ENCODE measurements at regions not wholly inside any gene's neighbourhood (a gene's known extent, or its start where the extent isn't known, plus 50 kb on each side); places are given as distances from the start of the nearest gene placed in this dataset.

DNA sequence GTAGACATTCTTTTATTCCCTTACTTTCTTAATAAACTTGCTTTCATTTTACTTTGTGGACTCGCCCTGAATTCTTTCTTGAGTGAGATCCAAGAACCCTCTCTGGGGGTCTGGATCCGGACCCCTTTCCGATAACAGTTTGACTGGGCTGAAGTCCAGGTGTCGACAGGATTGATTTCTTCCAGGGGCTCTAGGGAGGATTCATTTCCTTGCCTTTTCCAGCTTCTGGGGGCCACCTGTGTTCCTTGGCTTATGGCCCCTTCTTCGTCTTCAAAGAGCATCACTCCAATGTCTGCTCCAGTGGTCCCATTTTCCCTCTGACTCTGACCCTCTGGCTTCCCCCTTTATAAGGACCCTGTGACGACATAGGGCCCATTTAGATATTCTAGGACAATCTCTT is 67.5 kb downstream of the COPS8 start:
- ChIA-PET CTCF (no interaction called here), POLR2A (ENCODE audit: unreplicated experiment) (no interaction called here)
- H3K9me2 ChIP-seq (ENCODE audit: insufficient read depth): no peaks in the 10 kb centered on the region
- intact Hi-C loops (cut with micrococcal nuclease; ENCODE audit: unreplicated experiment): loop anchor here (5.0 to 10.0 kb wide), 3 partner anchors 259 to 622 kb away; partner anchors contain the start of gene COL6A3
- DNase-seq: no peak
- BruUV-seq (replicated peaks): no TSS peak
- TF ChIP-seq EZH2 (IDR thresholded peaks at IDR 0.05; ENCODE audit: low read depth): no peak
- TF ChIP-seq, protein P1, sequence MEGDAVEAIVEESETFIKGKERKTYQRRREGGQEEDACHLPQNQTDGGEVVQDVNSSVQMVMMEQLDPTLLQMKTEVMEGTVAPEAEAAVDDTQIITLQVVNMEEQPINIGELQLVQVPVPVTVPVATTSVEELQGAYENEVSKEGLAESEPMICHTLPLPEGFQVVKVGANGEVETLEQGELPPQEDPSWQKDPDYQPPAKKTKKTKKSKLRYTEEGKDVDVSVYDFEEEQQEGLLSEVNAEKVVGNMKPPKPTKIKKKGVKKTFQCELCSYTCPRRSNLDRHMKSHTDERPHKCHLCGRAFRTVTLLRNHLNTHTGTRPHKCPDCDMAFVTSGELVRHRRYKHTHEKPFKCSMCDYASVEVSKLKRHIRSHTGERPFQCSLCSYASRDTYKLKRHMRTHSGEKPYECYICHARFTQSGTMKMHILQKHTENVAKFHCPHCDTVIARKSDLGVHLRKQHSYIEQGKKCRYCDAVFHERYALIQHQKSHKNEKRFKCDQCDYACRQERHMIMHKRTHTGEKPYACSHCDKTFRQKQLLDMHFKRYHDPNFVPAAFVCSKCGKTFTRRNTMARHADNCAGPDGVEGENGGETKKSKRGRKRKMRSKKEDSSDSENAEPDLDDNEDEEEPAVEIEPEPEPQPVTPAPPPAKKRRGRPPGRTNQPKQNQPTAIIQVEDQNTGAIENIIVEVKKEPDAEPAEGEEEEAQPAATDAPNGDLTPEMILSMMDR (conservative IDR thresholded peaks at IDR 0.05): no peak
- H3K36me3 ChIP-seq (ENCODE audit: low read depth): no peaks in the 10 kb centered on the region
- H3K4me3 ChIP-seq: no peak overlapping the region
- H3F3A ChIP-seq (ENCODE audit: insufficient read depth, low read depth): no peaks in the 10 kb centered on the region
- peaks cover 5% of the 10 kb centered on the region; the same call in 1 of the 2 replicates for H3K9me3 ChIP-seq (ENCODE audit: insufficient read depth, low read depth)
- H3K79me2 ChIP-seq (ENCODE audit: low read depth): no peaks in the 10 kb centered on the region
- H2AFZ ChIP-seq: no peak overlapping the region
- no peak overlapping the region for H3K27ac ChIP-seq
- no peak overlapping the region for H3K4me2 ChIP-seq
- no peaks in the 10 kb centered on the region for H3K4me1 ChIP-seq (replicated peaks; ENCODE audit: insufficient read depth)
- H3K27me3 ChIP-seq (ENCODE audit: insufficient read depth, low read depth): no peaks in the 10 kb centered on the region
- H4K20me1 ChIP-seq (ENCODE audit: insufficient read depth): no peaks in the 10 kb centered on the region

DNA sequence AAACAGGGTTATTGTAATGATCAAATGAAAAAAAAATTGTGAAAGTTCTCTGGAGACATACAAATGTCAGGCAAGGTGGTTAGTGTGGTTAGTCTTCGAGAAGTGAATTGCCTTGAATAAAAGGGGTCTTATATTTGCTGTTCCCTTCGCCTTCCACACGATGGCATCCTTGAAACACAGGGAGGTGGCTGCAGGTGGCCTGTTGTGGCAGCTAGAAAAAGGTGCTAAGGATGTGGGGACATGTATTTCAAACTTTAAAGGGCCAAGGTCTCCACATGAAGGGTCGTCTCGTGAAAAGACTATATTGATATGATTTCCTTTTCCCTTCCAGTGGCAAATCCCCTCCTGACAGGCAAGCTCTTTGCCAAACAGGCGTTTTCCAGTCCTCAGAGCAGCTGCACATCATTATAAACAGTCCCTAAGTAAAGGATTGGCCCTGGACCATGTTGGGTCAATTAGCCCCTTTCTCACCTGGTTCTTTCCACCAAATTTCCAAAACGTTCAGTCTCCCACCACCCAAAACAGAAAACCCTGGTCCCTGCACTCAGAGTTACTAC is 68.5 kb downstream of the COPS8 start:
- no peaks in the 10 kb centered on the region for H3K36me3 ChIP-seq (ENCODE audit: low read depth)
- DNase-seq: peak; percentile 52 to 69
- no peak overlapping the region for H3K4me2 ChIP-seq
- H3K4me1 ChIP-seq (replicated peaks; ENCODE audit: insufficient read depth): no peaks in the 10 kb centered on the region
- no peaks in the 10 kb centered on the region for H3K79me2 ChIP-seq (ENCODE audit: low read depth)
- intact Hi-C loops (cut with micrococcal nuclease; ENCODE audit: unreplicated experiment): loop anchor here (1.0 to 10.0 kb wide), 5 partner anchors 258 to 621 kb away; partner anchors contain the start of gene COL6A3
- H3K27me3 ChIP-seq (ENCODE audit: insufficient read depth, low read depth): no peaks in the 10 kb centered on the region
- H2AFZ ChIP-seq: no peak overlapping the region
- no TSS peak for BruUV-seq (replicated peaks)
- ChIA-PET CTCF (interaction anchor here (0.7 to 2.0 kb wide), 3 partner anchors 12 to 418 kb away, joined by 3 to 7 read pairs (median 6); no protein-coding TSS in a partner anchor), POLR2A (ENCODE audit: unreplicated experiment) (interaction anchor here (0.5 kb wide), 1 partner anchor 362 kb away, joined by 3 read pairs; no protein-coding TSS in a partner anchor)
- no peak overlapping the region for H3K4me3 ChIP-seq
- no peak overlapping the region for H3K27ac ChIP-seq
- no peak for TF ChIP-seq EZH2 (IDR thresholded peaks at IDR 0.05; ENCODE audit: low read depth)
- TF ChIP-seq, protein P1 (conservative IDR thresholded peaks at IDR 0.05): peak; percentile 90
- no peaks in the 10 kb centered on the region for H4K20me1 ChIP-seq (ENCODE audit: insufficient read depth)
- no peaks in the 10 kb centered on the region for H3K9me3 ChIP-seq (ENCODE audit: insufficient read depth, low read depth)
- H3K9me2 ChIP-seq (ENCODE audit: insufficient read depth): no peaks in the 10 kb centered on the region
- H3F3A ChIP-seq (ENCODE audit: insufficient read depth, low read depth): no peaks in the 10 kb centered on the region

DNA sequence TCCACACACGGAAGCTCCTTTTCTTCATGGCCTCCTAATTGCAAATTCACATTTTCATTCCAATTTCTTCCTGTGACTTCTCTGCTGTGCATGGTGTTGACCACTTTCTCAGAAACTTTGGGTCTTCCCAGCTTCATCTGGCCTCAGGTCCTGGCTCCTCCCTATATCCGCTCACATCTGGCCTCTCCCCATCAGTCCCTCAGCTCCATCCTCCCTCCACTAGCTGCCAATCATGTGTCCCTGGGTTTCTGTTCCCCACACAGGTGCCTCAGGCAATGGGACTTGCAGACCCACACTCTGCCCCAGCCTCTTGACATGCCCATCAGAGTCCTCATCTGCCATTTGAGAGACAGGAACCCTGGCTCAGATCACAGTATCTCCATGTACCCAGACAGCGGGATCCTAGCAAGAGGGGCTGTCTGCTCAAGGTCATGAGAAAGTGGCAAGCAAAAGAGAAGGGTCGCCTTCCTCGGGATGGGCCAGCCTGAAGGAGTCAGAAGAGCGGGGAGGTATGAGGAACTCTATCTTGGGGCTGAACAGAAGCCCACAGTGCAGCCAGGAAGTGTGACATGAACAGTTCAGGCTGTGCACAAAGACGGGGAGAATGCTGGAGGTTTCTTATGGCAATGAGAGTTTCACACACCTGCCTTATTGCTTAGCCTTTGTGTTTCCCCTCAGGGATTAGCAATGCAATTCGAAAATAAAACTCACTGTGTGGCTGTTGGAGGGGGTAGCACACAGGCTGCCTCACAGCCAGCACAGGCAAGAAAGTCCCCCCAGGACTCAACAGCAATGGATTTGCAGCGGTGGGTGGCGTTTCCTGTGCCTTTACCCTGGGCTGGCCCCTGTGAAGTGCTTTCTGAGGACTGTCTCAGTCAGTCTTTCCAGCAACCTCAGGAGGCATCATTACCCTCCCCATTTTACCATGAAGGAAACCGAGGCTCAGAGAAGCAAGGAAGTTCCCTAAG is 69.5 kb downstream of the COPS8 start:
- Histone ChIP-seq H3F3A (ENCODE audit: insufficient read depth, low read depth) (no peaks in the 10 kb centered on the region), H3K27me3 (ENCODE audit: insufficient read depth, low read depth) (no peaks in the 10 kb centered on the region), H3K9me3 (ENCODE audit: insufficient read depth, low read depth) (no peaks in the 10 kb centered on the region), H3K9me2 (ENCODE audit: insufficient read depth) (no peaks in the 10 kb centered on the region), H3K4me3 (no peak overlapping the region), H4K20me1 (ENCODE audit: insufficient read depth) (no peaks in the 10 kb centered on the region), H2AFZ (no peak overlapping the region), H3K36me3 (ENCODE audit: low read depth) (no peaks in the 10 kb centered on the region), H3K79me2 (ENCODE audit: low read depth) (no peaks in the 10 kb centered on the region), H3K4me1 (replicated peaks; ENCODE audit: insufficient read depth) (no peaks in the 10 kb centered on the region), H3K4me2 (no peak overlapping the region), H3K27ac (no peak overlapping the region)
- no TSS peak for BruUV-seq (replicated peaks)
- intact Hi-C loops (cut with micrococcal nuclease; ENCODE audit: unreplicated experiment): loop anchor here (1.0 to 10.0 kb wide), 5 partner anchors 257 to 620 kb away; partner anchors contain the start of gene COL6A3
- DNase-seq: no peak
- ChIA-PET POLR2A (ENCODE audit: unreplicated experiment) (no interaction called here), CTCF (interaction anchor here (0.6 to 2.0 kb wide), 4 partner anchors 11 to 417 kb away, joined by 3 to 7 read pairs (median 4); partner anchors contain the start of gene COL6A3)
- TF ChIP-seq, protein P1 (conservative IDR thresholded peaks at IDR 0.05): no peak
- no peak for TF ChIP-seq EZH2 (IDR thresholded peaks at IDR 0.05; ENCODE audit: low read depth)
